Ureter (tissue), 1 donor: ENCODE measurements at regions not wholly inside any gene's neighbourhood (a gene's known extent, or its start where the extent isn't known, plus 50 kb on each side); places are given as distances from the start of the nearest gene placed in this dataset.
"Not testable (repeated sequence)": the region's sequence is repeated elsewhere in the genome, so short reads cannot be mapped to it uniquely, and the experiment has no call there.

ENCODE experiments used
- DNase-seq: peaks from one replicate; pipeline ENCODE4 v3.0.0-alpha.2; 2020; ENCODE audit warnings: low spot score
- donor health status: DM: yes; HTN: yes; CAD: no.

GRCh38 chr13:94816256-94816655 is 103.9 kb upstream of the SOX21 start:
- no peak for DNase-seq

- no peak for DNase-seq
Measured at GRCh38 chr13:94813920-94814475, 101.7 kb upstream of the SOX21 start.

- DNase-seq = no peak
Measured at GRCh38 chr13:94811753-94812152, 99.4 kb upstream of the SOX21 start.

- DNase-seq = no peak
Measured at GRCh38 chr13:94800423-94800822, 88.1 kb upstream of the SOX21 start.

- no peak for DNase-seq
Measured at GRCh38 chr13:94799299-94799698, 87.0 kb upstream of the SOX21 start.

GRCh38 chr13:94798738-94799137 is 86.4 kb upstream of the SOX21 start:
- no peak for DNase-seq

GRCh38 chr13:94795292-94795691 is 82.9 kb upstream of the SOX21 start:
- DNase-seq = no peak

GRCh38 chr13:94786246-94786645 is 73.9 kb upstream of the SOX21 start:
- not testable (repeated sequence) for DNase-seq

- DNase-seq = no peak
Measured at GRCh38 chr13:94784066-94784465, 71.7 kb upstream of the SOX21 start.

- no peak for DNase-seq
Measured at GRCh38 chr13:94783489-94783888, 71.1 kb upstream of the SOX21 start.

- no peak for DNase-seq
Measured at GRCh38 chr13:94780421-94780820, 68.1 kb upstream of the SOX21 start.

GRCh38 chr13:94778986-94779385 is 66.6 kb upstream of the SOX21 start:
- DNase-seq = no peak

- DNase-seq = no peak
Measured at GRCh38 chr13:94778585-94778984, 66.2 kb upstream of the SOX21 start.

- DNase-seq = no peak
Measured at GRCh38 chr13:94776956-94777355, 64.6 kb upstream of the SOX21 start.

GRCh38 chr13:94776300-94776699 is 64.0 kb upstream of the SOX21 start:
- DNase-seq = no peak

- DNase-seq = no peak
Measured at GRCh38 chr13:94765814-94766213, 53.5 kb upstream of the SOX21 start.

GRCh38 chr13:94764576-94765321 is 52.4 kb upstream of the SOX21 start:
- no peak for DNase-seq
